CD4-positive, alpha-beta T cell treated with Interleukin-21 for 1 hour (primary cell): ENCODE measurements at regions not wholly inside any gene's neighbourhood (a gene's known extent, or its start where the extent isn't known, plus 50 kb on each side); places are given as distances from the start of the nearest gene placed in this dataset.

Experiments used
- DNase-seq: peaks from one replicate; pipeline ENCODE4 v3.0.0-alpha.2; 2020

GRCh38 chr3:68033867-68034266 lies 379.5 kb upstream of the SUCLG2 start:
- no peak for DNase-seq

GRCh38 chr3:68032209-68032608 lies 377.8 kb upstream of the SUCLG2 start:
- no peak for DNase-seq

- DNase-seq: no peak
Observed at GRCh38 chr3:68025189-68025588, 370.8 kb upstream of the SUCLG2 start.

- no peak for DNase-seq
Observed at GRCh38 chr3:68019876-68020275, 365.5 kb upstream of the SUCLG2 start.

- DNase-seq: no peak
Observed at GRCh38 chr3:68018275-68018674, 363.9 kb upstream of the SUCLG2 start.

- no peak for DNase-seq
Observed at GRCh38 chr3:68017069-68017468, 362.7 kb upstream of the SUCLG2 start.

GRCh38 chr3:68009900-68010299 lies 355.5 kb upstream of the SUCLG2 start:
- no peak for DNase-seq

GRCh38 chr3:68007621-68008226 lies 353.3 kb upstream of the SUCLG2 start:
- peak; percentile 14 for DNase-seq

- no peak for DNase-seq
Observed at GRCh38 chr3:68006646-68007045, 352.2 kb upstream of the SUCLG2 start.

- no peak for DNase-seq
Observed at GRCh38 chr3:68004091-68004490, 349.7 kb upstream of the SUCLG2 start.

- DNase-seq: no peak
Observed at GRCh38 chr3:67998281-67998680, 343.9 kb upstream of the SUCLG2 start.

GRCh38 chr3:67995206-67995605 lies 340.8 kb upstream of the SUCLG2 start:
- no peak for DNase-seq

- no peak for DNase-seq
Observed at GRCh38 chr3:67986706-67987105, 332.3 kb upstream of the SUCLG2 start.

- no peak for DNase-seq
Observed at GRCh38 chr3:67983166-67983565, 328.8 kb upstream of the SUCLG2 start.

- no peak for DNase-seq
Observed at GRCh38 chr3:67981077-67981476, 326.7 kb upstream of the SUCLG2 start.

- DNase-seq: no peak
Observed at GRCh38 chr3:67979342-67979741, 324.9 kb upstream of the SUCLG2 start.

GRCh38 chr3:67977762-67978161 lies 323.4 kb upstream of the SUCLG2 start:
- no peak for DNase-seq

GRCh38 chr3:67976663-67977062 lies 322.3 kb upstream of the SUCLG2 start:
- DNase-seq: no peak

GRCh38 chr3:67964596-67964995 lies 310.2 kb upstream of the SUCLG2 start:
- no peak for DNase-seq

- no peak for DNase-seq
Observed at GRCh38 chr3:67957268-67957667, 302.9 kb upstream of the SUCLG2 start.

GRCh38 chr3:67947808-67948508 lies 293.5 kb upstream of the SUCLG2 start:
- peak; percentile 79 for DNase-seq

- no peak for DNase-seq
Observed at GRCh38 chr3:67946436-67946835, 292.0 kb upstream of the SUCLG2 start.

GRCh38 chr3:67943546-67943945 lies 289.1 kb upstream of the SUCLG2 start:
- DNase-seq: no peak

- DNase-seq: no peak
Observed at GRCh38 chr3:67941433-67942030, 287.1 kb upstream of the SUCLG2 start.
